B cell (primary cell): ENCODE measurements at regions not wholly inside any gene's neighbourhood (a gene's known extent, or its start where the extent isn't known, plus 50 kb on each side); places are given as distances from the start of the nearest gene placed in this dataset.

ENCODE experiments used
- EZH2 ChIP-seq: IDR thresholded peaks from 2 replicates; pipeline ENCODE4 v1.6.1; 2012; ENCODE audit warnings: borderline replicate concordance, low read depth, mild to moderate bottlenecking, moderate library complexity, low read length; ENCODE audit not compliant: insufficient read depth, poor library complexity, severe bottlenecking
- TF ChIP-seq, protein P1 (sequence below): fragments of 200-600 bp; IDR thresholded peaks from one replicate; pipeline ENCODE4 v1.8.0; 2022; ENCODE audit warnings: antibody characterized with exemption, mild to moderate bottlenecking

DNA sequence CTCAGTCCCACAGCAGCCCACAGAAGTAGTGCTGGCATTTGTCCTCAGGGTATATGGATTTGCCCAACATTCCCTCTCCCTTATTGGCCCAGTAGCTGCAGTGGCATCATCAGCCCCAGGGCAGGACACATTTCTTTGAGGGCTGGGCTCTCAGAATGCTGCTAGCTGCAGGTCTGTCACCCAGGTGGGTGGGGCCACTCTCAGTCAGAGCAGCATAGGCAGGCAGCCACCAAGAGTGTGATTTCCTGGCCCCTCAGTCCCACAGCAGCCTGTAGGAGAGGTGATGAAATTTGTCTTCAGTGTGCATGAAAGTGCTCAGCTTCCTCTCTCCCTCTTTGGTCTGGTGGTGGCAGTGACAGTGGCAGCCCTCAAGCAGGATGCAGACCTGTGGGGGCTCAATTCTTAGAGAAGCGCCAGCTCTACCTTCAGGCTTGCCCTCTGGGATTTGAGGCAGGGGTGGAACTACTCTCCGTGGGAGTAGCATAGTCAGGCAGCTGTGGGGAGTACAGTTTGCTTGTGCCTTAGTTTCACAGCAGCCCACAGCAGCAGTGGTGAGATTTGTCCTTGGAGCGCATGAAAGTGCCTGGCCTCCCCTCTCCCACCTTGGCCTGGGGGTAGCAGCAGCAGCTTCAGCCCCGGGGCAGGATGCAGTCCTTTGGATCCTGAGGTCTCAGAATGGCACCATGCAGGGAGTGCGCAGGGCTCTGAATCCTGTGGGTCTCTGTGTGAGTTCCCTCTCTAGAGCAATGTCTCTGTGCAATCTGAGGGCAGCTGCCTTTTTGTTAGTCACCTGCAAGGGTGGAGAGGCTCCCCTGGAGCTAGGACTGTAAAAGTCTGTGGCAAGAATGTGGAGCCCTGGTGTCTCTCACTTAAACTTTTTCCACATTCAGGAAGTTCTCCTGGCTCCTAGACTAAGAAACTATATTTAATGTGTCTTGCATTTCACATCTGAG is 1229.1 kb downstream of the ROBO2 start:
- TF ChIP-seq, protein P1, sequence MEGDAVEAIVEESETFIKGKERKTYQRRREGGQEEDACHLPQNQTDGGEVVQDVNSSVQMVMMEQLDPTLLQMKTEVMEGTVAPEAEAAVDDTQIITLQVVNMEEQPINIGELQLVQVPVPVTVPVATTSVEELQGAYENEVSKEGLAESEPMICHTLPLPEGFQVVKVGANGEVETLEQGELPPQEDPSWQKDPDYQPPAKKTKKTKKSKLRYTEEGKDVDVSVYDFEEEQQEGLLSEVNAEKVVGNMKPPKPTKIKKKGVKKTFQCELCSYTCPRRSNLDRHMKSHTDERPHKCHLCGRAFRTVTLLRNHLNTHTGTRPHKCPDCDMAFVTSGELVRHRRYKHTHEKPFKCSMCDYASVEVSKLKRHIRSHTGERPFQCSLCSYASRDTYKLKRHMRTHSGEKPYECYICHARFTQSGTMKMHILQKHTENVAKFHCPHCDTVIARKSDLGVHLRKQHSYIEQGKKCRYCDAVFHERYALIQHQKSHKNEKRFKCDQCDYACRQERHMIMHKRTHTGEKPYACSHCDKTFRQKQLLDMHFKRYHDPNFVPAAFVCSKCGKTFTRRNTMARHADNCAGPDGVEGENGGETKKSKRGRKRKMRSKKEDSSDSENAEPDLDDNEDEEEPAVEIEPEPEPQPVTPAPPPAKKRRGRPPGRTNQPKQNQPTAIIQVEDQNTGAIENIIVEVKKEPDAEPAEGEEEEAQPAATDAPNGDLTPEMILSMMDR = no peak
- no peak for TF ChIP-seq EZH2
